Right ventricle myocardium superior (tissue), 1 donor: ENCODE measurements at regions not wholly inside any gene's neighbourhood (a gene's known extent, or its start where the extent isn't known, plus 50 kb on each side); places are given as distances from the start of the nearest gene placed in this dataset.
A peak's percentile ranks its signal among the peaks of the same experiment; 100 is the strongest.

Experiments used
- ATAC-seq: fragments of 200-7000 bp; cut with Tn5 transposase; one replicate; pipeline ENCODE4 v1.9.1; 2020; ENCODE audit warnings: mild to moderate bottlenecking; ENCODE audit not compliant: poor library complexity
- DNase-seq: peaks from one replicate; pipeline ENCODE4 v3.0.0-alpha.2; 2020
- intact Hi-C: fragments of 100-400 bp; cut with DNase I; formaldehyde crosslinking; loops from one replicate; pipeline ENCODE4 v1.11.2; 2022
- donor health status: DM: no; HTN: yes; CAD: no; lungs with severe emphysema.

DNA sequence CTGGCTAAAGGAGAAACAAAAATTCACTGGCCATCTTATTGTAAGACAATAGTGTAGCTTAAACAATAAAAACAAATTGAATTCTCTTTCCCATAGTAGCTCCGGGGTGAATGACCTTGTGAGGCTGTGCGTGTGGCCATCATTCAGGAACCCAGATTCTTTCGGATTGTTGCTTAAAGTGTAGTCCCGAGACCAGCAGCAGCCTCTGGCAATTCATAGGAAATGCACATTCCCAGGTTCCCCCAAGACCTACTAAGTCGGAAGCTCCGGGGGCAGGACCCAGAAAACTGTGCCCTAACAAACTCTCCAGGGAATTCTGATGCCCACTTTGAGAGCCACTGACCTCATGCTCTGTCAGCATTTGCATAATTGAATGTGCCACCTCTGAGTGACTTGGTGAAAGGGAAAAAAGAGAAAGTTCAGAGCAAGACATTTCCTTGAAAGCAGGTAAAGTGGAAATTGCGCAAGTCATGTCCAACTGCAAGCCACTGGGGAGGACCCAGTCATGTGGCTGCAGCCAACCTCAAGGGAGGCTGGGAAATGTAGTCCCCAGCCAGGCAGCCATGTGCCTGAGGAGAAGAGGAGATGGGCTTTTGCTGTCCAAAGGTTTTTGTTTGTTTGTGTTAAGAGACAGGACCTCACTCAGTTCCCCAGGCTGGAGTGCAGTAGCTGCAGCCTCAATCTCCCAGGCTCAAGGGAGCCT lies 50.7 kb upstream of the PNMA8B start:
- intact Hi-C loops, result no loop called here
- ATAC-seq (peak; percentile 74), DNase-seq (no peak)

- DNase-seq (no peak), ATAC-seq (no peak)
- intact Hi-C loops, result no loop called here
Observed at GRCh38 chr19:46550684-46551083, 50.4 kb upstream of the CALM3 start.

- intact Hi-C loops, result no loop called here
Observed at GRCh38 chr19:46551164-46551563, 50.0 kb upstream of the CALM3 start.

More at GRCh38 chr19:46551164-46551563, 50.0 kb upstream of the CALM3 start:
- peak; percentile 27 for ATAC-seq
- no peak for DNase-seq
